ENCODE measurements at regions not wholly inside any gene's neighbourhood (a gene's known extent, or its start where the extent isn't known, plus 50 kb on each side); places are given as distances from the start of the nearest gene placed in this dataset.
"Not testable (repeated sequence)": the region's sequence is repeated elsewhere in the genome, so short reads cannot be mapped to it uniquely, and the experiment has no call there.

GRCh38 chr15:67920524-67921240 lies 80.8 kb upstream of the RNU6-1 start:
- DNase-seq = no peak

GRCh38 chr15:67922106-67922675 lies 82.3 kb upstream of the RNU6-1 start:
- no peak for DNase-seq

GRCh38 chr15:67922971-67923945 lies 83.4 kb upstream of the RNU6-1 start:
- DNase-seq = no peak

- no peak for DNase-seq
Measured at GRCh38 chr15:67924359-67924974, 84.6 kb upstream of the RNU6-1 start.

- no peak for DNase-seq
Measured at GRCh38 chr15:67925182-67925581, 85.3 kb upstream of the RNU6-1 start.

- DNase-seq = peak; percentile 51
Measured at GRCh38 chr15:67927501-67928168, 87.8 kb upstream of the RNU6-1 start.

GRCh38 chr15:67928666-67929065 lies 88.8 kb upstream of the RNU6-1 start:
- DNase-seq = no peak

- DNase-seq = no peak
Measured at GRCh38 chr15:67930720-67931119, 90.9 kb upstream of the RNU6-1 start.

GRCh38 chr15:67931861-67932260 lies 92.0 kb upstream of the RNU6-1 start:
- no peak for DNase-seq

- not testable (repeated sequence) for DNase-seq
Measured at GRCh38 chr15:67934126-67934525, 94.3 kb upstream of the RNU6-1 start.

GRCh38 chr15:67935244-67935643 lies 95.4 kb upstream of the RNU6-1 start:
- DNase-seq = no peak

GRCh38 chr15:67936258-67936657 lies 96.4 kb upstream of the RNU6-1 start:
- no peak for DNase-seq

- no peak for DNase-seq
Measured at GRCh38 chr15:67937153-67937761, 97.4 kb upstream of the RNU6-1 start.

GRCh38 chr15:67939179-67939578 lies 99.3 kb upstream of the RNU6-1 start:
- DNase-seq = not testable (repeated sequence)

- DNase-seq = not testable (repeated sequence)
Measured at GRCh38 chr15:67939588-67940323, 99.9 kb upstream of the RNU6-1 start.

GRCh38 chr15:67940324-67940719 lies 100.5 kb upstream of the RNU6-1 start:
- no peak for DNase-seq

GRCh38 chr15:67941648-67942310 lies 101.9 kb upstream of the RNU6-1 start:
- DNase-seq = no peak

GRCh38 chr15:67943475-67943874 lies 103.6 kb upstream of the RNU6-1 start:
- DNase-seq = no peak

GRCh38 chr15:67944010-67944641 lies 104.3 kb upstream of the RNU6-1 start:
- no peak for DNase-seq

GRCh38 chr15:67945131-67945530 lies 105.3 kb upstream of the RNU6-1 start:
- no peak for DNase-seq
